Endodermal cell (in vitro differentiated cells): ENCODE measurements at regions not wholly inside any gene's neighbourhood (a gene's known extent, or its start where the extent isn't known, plus 50 kb on each side); places are given as distances from the start of the nearest gene placed in this dataset.

Experiments used
- DNase-seq: peaks from one replicate; pipeline ENCODE4 v3.0.0-alpha.2; 2017
- H3K27ac ChIP-seq: 2 replicates; pipeline ENCODE4 v1.5.1; 2013; ENCODE audit warnings: mild to moderate bottlenecking, low read depth, low read length, moderate library complexity
- H3K27me3 ChIP-seq: 2 replicates; pipeline ENCODE4 v1.6.1; 2013; ENCODE audit warnings: mild to moderate bottlenecking, low read length, moderate library complexity; ENCODE audit not compliant: insufficient read depth, control insufficient read depth, poor library complexity, severe bottlenecking
- H3K36me3 ChIP-seq: 2 replicates; pipeline ENCODE4 v1.7.0; 2013; ENCODE audit warnings: mild to moderate bottlenecking, low read length, moderate library complexity; ENCODE audit not compliant: control insufficient read depth, insufficient read depth
- H3K4me1 ChIP-seq: one replicate; pipeline ENCODE4 v1.7.0; 2013; ENCODE audit warnings: low read length; ENCODE audit not compliant: control insufficient read depth, insufficient read depth
- H3K4me3 ChIP-seq: 2 replicates; pipeline ENCODE4 v1.5.1; 2013; ENCODE audit warnings: mild to moderate bottlenecking, low read length, moderate library complexity
- H3K9ac ChIP-seq: 2 replicates; pipeline ENCODE4 v1.6.1; 2013; ENCODE audit warnings: mild to moderate bottlenecking, low read length, moderate library complexity; ENCODE audit not compliant: poor library complexity, severe bottlenecking; ENCODE audit errors: extremely low read depth
- H3K9me3 ChIP-seq: 2 replicates; pipeline ENCODE4 v1.6.1; 2013; ENCODE audit warnings: mild to moderate bottlenecking, low read length, moderate library complexity; ENCODE audit not compliant: control insufficient read depth
- H3K27ac Mint-ChIP-seq: 2 replicates; pipeline ENCODE4 v1.8.0; 2020; ENCODE audit warnings: mixed read lengths
- H3K27me3 Mint-ChIP-seq: 2 replicates; pipeline ENCODE4 v1.8.0; 2021; ENCODE audit warnings: mild to moderate bottlenecking, mixed read lengths; ENCODE audit not compliant: insufficient read depth
- H3K36me3 Mint-ChIP-seq: 2 replicates; pipeline ENCODE4 v1.8.0; 2020; ENCODE audit warnings: low read depth, mixed read lengths
- H3K4me1 Mint-ChIP-seq: 2 replicates; pipeline ENCODE4 v1.8.0; 2020; ENCODE audit warnings: mixed read lengths
- H3K4me3 Mint-ChIP-seq: 2 replicates; pipeline ENCODE4 v1.8.0; 2020; ENCODE audit warnings: mild to moderate bottlenecking, moderate library complexity, mixed read lengths
- H3K9me3 Mint-ChIP-seq: 2 replicates; pipeline ENCODE4 v1.8.0; 2020; ENCODE audit warnings: mild to moderate bottlenecking, mixed read lengths
- CTCF ChIP-seq: fragments of 200-600 bp; sonication (generic); conservative IDR thresholded peaks from 2 replicates; pipeline ENCODE4 v1.5.0; 2021; ENCODE audit warnings: antibody characterized with exemption, mild to moderate bottlenecking
- WGBS, 2 experiments: methylation state at CpG; one replicate each; pipeline versions ENCODE4 v1.1.5 to v1.1.7; 2013; ENCODE audit warnings: missing lambda C conversion rate in 2 of 2, mixed read lengths in 1 of 2; ENCODE audit not compliant: insufficient coverage in 1 of 2, insufficient read length in 1 of 2; 5-methylcytosine and 5-hydroxymethylcytosine counted together

- H3K27me3 ChIP-seq: no peaks in the 10 kb centered on the region
- H3K4me3 ChIP-seq: no peak overlapping the region
- no peak overlapping the region for H3K4me3 Mint-ChIP-seq
- no peak for TF ChIP-seq CTCF
- no peaks in the 10 kb centered on the region for H3K9me3 Mint-ChIP-seq
- H3K27ac ChIP-seq: no peak overlapping the region
- H3K4me1 Mint-ChIP-seq: peaks cover 11% of the 10 kb centered on the region
- H3K27me3 Mint-ChIP-seq: no peaks in the 10 kb centered on the region
- H3K36me3 Mint-ChIP-seq: no peaks in the 10 kb centered on the region
- H3K4me1 ChIP-seq: no peaks in the 10 kb centered on the region
- no peak overlapping the region for H3K9ac ChIP-seq
- no peak for DNase-seq
- H3K36me3 ChIP-seq: no peaks in the 10 kb centered on the region
- no CpG with 5 or more reads among the region's 1 CpG for WGBS, 2 experiments
- H3K27ac Mint-ChIP-seq: no peak overlapping the region
- H3K9me3 ChIP-seq: no peaks in the 10 kb centered on the region
Measured at GRCh38 chr12:24116548-24116947, 167.1 kb upstream of the SOX5 start.

- Mint-ChIP-seq H3K27ac (no peak overlapping the region), H3K27me3 (no peaks in the 10 kb centered on the region), H3K36me3 (peaks cover 3% of the 10 kb centered on the region), H3K4me3 (no peak overlapping the region), H3K9me3 (no peaks in the 10 kb centered on the region), H3K4me1 (peaks cover 13% of the 10 kb centered on the region)
- no peak for TF ChIP-seq CTCF
- no peak overlapping the region for H3K4me3 ChIP-seq
- 83 to 88% methylated on average over 2 of the region's 2 CpGs for WGBS, 2 experiments
- H3K9ac ChIP-seq: no peak overlapping the region
- H3K36me3 ChIP-seq: no peaks in the 10 kb centered on the region
- no peak for DNase-seq
- H3K4me1 ChIP-seq: no peaks in the 10 kb centered on the region
- H3K27me3 ChIP-seq: no peaks in the 10 kb centered on the region
- no peaks in the 10 kb centered on the region for H3K9me3 ChIP-seq
- H3K27ac ChIP-seq: no peak overlapping the region
Measured at GRCh38 chr12:24113701-24114100, 164.2 kb upstream of the SOX5 start.

GRCh38 chr12:24111616-24112015 is 162.1 kb upstream of the SOX5 start:
- Mint-ChIP-seq H3K4me1 (peaks cover 21% of the 10 kb centered on the region), H3K4me3 (no peak overlapping the region), H3K36me3 (peaks cover 3% of the 10 kb centered on the region), H3K27me3 (no peaks in the 10 kb centered on the region), H3K27ac (no peak overlapping the region), H3K9me3 (no peaks in the 10 kb centered on the region)
- TF ChIP-seq CTCF: no peak
- H3K9me3 ChIP-seq: no peaks in the 10 kb centered on the region
- H3K9ac ChIP-seq: no peak overlapping the region
- H3K27ac ChIP-seq: no peak overlapping the region
- H3K4me1 ChIP-seq: no peaks in the 10 kb centered on the region
- 78 to 88% methylated on average over 1 to 2 of the region's 2 CpGs for WGBS, 2 experiments
- no peaks in the 10 kb centered on the region for H3K36me3 ChIP-seq
- H3K27me3 ChIP-seq: no peaks in the 10 kb centered on the region
- no peak overlapping the region for H3K4me3 ChIP-seq
- DNase-seq: no peak
